ENCODE measurements at regions not wholly inside any gene's neighbourhood (a gene's known extent, or its start where the extent isn't known, plus 50 kb on each side); places are given as distances from the start of the nearest gene placed in this dataset.

GRCh38 chr4:119785963-119786362, 157.4 kb upstream of the PDE5A start:
- Mint-ChIP-seq H3K36me3 (ENCODE audit: unreplicated experiment) (no peaks in the 10 kb centered on the region), H3K27ac (ENCODE audit: unreplicated experiment) (no peak overlapping the region), H3K4me1 (ENCODE audit: unreplicated experiment) (no peaks in the 10 kb centered on the region), H3K9me3 (ENCODE audit: unreplicated experiment) (no peaks in the 10 kb centered on the region), H3K27me3 (ENCODE audit: unreplicated experiment) (no peaks in the 10 kb centered on the region), H3K4me3 (ENCODE audit: unreplicated experiment) (no peak overlapping the region)
- peak; percentile 51 for TF ChIP-seq CTCF (IDR thresholded peaks at IDR 0.05)
- DNase-seq (ENCODE audit: extremely low spot score, unreplicated experiment) = no peak

GRCh38 chr4:119783189-119783983, 154.8 kb upstream of the PDE5A start:
- H3K27me3 Mint-ChIP-seq (ENCODE audit: unreplicated experiment) = peaks cover 5% of the 10 kb centered on the region
- no peak overlapping the region for H3K27ac Mint-ChIP-seq (ENCODE audit: unreplicated experiment)
- no peaks in the 10 kb centered on the region for H3K4me1 Mint-ChIP-seq (ENCODE audit: unreplicated experiment)
- no peaks in the 10 kb centered on the region for H3K36me3 Mint-ChIP-seq (ENCODE audit: unreplicated experiment)
- DNase-seq (ENCODE audit: extremely low spot score, unreplicated experiment) = no peak
- TF ChIP-seq CTCF (IDR thresholded peaks at IDR 0.05) = no peak
- no peaks in the 10 kb centered on the region for H3K9me3 Mint-ChIP-seq (ENCODE audit: unreplicated experiment)
- no peak overlapping the region for H3K4me3 Mint-ChIP-seq (ENCODE audit: unreplicated experiment)

GRCh38 chr4:119781044-119781443, 152.4 kb upstream of the PDE5A start:
- Mint-ChIP-seq H3K27ac (ENCODE audit: unreplicated experiment) (no peak overlapping the region), H3K27me3 (ENCODE audit: unreplicated experiment) (peaks cover 5% of the 10 kb centered on the region), H3K4me3 (ENCODE audit: unreplicated experiment) (no peak overlapping the region), H3K9me3 (ENCODE audit: unreplicated experiment) (no peaks in the 10 kb centered on the region), H3K4me1 (ENCODE audit: unreplicated experiment) (no peaks in the 10 kb centered on the region), H3K36me3 (ENCODE audit: unreplicated experiment) (no peaks in the 10 kb centered on the region)
- DNase-seq (ENCODE audit: extremely low spot score, unreplicated experiment) = no peak
- TF ChIP-seq CTCF (IDR thresholded peaks at IDR 0.05) = no peak

- TF ChIP-seq CTCF (IDR thresholded peaks at IDR 0.05) = no peak
- no peaks in the 10 kb centered on the region for H3K4me1 Mint-ChIP-seq (ENCODE audit: unreplicated experiment)
- peaks cover 5% of the 10 kb centered on the region for H3K27me3 Mint-ChIP-seq (ENCODE audit: unreplicated experiment)
- H3K27ac Mint-ChIP-seq (ENCODE audit: unreplicated experiment) = no peak overlapping the region
- no peaks in the 10 kb centered on the region for H3K36me3 Mint-ChIP-seq (ENCODE audit: unreplicated experiment)
- DNase-seq (ENCODE audit: extremely low spot score, unreplicated experiment) = no peak
- no peak overlapping the region for H3K4me3 Mint-ChIP-seq (ENCODE audit: unreplicated experiment)
- no peaks in the 10 kb centered on the region for H3K9me3 Mint-ChIP-seq (ENCODE audit: unreplicated experiment)
Measured at GRCh38 chr4:119774840-119775239, 146.2 kb upstream of the PDE5A start.

GRCh38 chr4:119765951-119766350, 137.3 kb upstream of the PDE5A start:
- H3K27ac Mint-ChIP-seq (ENCODE audit: unreplicated experiment) = peak overlapping the region; percentile 55
- TF ChIP-seq CTCF (IDR thresholded peaks at IDR 0.05) = no peak
- DNase-seq (ENCODE audit: extremely low spot score, unreplicated experiment) = no peak

More at GRCh38 chr4:119765951-119766350, 137.3 kb upstream of the PDE5A start:
- H3K27me3 Mint-ChIP-seq (ENCODE audit: unreplicated experiment) = no peaks in the 10 kb centered on the region
- H3K4me3 Mint-ChIP-seq (ENCODE audit: unreplicated experiment) = no peak overlapping the region
- no peaks in the 10 kb centered on the region for H3K36me3 Mint-ChIP-seq (ENCODE audit: unreplicated experiment)
- no peaks in the 10 kb centered on the region for H3K4me1 Mint-ChIP-seq (ENCODE audit: unreplicated experiment)
- peaks cover 3% of the 10 kb centered on the region for H3K9me3 Mint-ChIP-seq (ENCODE audit: unreplicated experiment)
